Heart left ventricle (tissue), 13 donors: ENCODE measurements at regions not wholly inside any gene's neighbourhood (a gene's known extent, or its start where the extent isn't known, plus 50 kb on each side); places are given as distances from the start of the nearest gene placed in this dataset.

ENCODE experiments used
- POLR2A ChIP-seq, 2 donors: fragments of 450-650 bp; IDR thresholded peaks; one replicate each; pipeline ENCODE4 v1.6.1; 2017; ENCODE audit warnings: antibody characterized with exemption in 2 of 2, mild to moderate bottlenecking in 2 of 2, moderate library complexity in 2 of 2
- TF ChIP-seq, protein P1 (sequence below), 12 donors: fragments of 200-600 bp; sonication (generic) in 4 of 12; IDR thresholded peaks; one replicate each; pipeline versions ENCODE4 v1.5.0 to v1.8.0; 2018 to 2022; ENCODE audit warnings: antibody characterized with exemption in 12 of 12, mild to moderate bottlenecking in 5 of 12
- donor health status: ischemic (EF 13 %, LVEDD 7.1; RV severe dilation, severe dysfunction).
- donor health status: DM: no; HTN: yes; CAD: no.
- donor health status: DM: no; HTN: no; CAD: no.
- donor health status: ischemic (EF 25% LVEDD 6.9; RV normal size, moderate dysfunction).
- donor health status: ischemic (EF 25% LVEDD 5.7; RV mildly dilated, moderate dysfunction).
- donor health status: ischemic (EF 35%, LVEDD 5.7; RV mildly dilated, moderate dysfunction).
- donor health status: nonischemic (EF 11% LVEDD 7.7; RV severe dilation, severe dysfunction).
- donor health status: DM: yes; HTN: yes; CAD: no.
- donor health status: PGD.
- donor health status: ischemic (EF 29% LVEDD 5.4; RV normal size, mild dysfunction).
- donor health status: nonischemic (EF 23%, LVEDD 6.1; RV moderate dilation, normal function).

DNA sequence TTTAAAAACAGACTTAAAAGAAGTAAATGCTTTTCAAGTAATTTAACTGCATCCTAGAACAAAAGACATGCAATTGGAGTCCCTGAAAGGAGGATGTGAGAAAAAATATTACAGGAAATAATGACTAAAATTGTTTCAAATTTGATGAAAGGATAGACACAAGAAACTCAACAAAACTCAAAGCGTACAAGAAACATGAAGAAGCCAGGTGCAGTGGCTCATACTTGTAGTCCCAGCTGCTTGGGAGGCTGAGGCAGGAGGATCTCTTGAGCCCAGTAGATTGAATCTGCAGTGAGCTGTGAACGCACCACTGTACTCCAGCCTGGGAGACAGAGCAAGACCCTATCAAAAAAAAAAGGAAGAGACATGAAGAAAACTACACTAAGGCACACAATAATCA lies 118.1 kb upstream of the SLC39A10 start:
- TF ChIP-seq POLR2A (IDR thresholded peaks at IDR 0.05) = no peak
- TF ChIP-seq, protein P1, sequence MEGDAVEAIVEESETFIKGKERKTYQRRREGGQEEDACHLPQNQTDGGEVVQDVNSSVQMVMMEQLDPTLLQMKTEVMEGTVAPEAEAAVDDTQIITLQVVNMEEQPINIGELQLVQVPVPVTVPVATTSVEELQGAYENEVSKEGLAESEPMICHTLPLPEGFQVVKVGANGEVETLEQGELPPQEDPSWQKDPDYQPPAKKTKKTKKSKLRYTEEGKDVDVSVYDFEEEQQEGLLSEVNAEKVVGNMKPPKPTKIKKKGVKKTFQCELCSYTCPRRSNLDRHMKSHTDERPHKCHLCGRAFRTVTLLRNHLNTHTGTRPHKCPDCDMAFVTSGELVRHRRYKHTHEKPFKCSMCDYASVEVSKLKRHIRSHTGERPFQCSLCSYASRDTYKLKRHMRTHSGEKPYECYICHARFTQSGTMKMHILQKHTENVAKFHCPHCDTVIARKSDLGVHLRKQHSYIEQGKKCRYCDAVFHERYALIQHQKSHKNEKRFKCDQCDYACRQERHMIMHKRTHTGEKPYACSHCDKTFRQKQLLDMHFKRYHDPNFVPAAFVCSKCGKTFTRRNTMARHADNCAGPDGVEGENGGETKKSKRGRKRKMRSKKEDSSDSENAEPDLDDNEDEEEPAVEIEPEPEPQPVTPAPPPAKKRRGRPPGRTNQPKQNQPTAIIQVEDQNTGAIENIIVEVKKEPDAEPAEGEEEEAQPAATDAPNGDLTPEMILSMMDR (IDR thresholded peaks at IDR 0.05) = no peak
